IPS-15b (cell line): ENCODE measurements at regions not wholly inside any gene's neighbourhood (a gene's known extent, or its start where the extent isn't known, plus 50 kb on each side); places are given as distances from the start of the nearest gene placed in this dataset.

Experiments used
- H3K27me3 ChIP-seq: one replicate; pipeline ENCODE4 v1.6.1; 2013; ENCODE audit warnings: low read length; ENCODE audit not compliant: control insufficient read depth, insufficient read depth
- H3K36me3 ChIP-seq: one replicate; pipeline ENCODE4 v1.6.1; 2013; ENCODE audit warnings: low read length; ENCODE audit not compliant: control insufficient read depth, insufficient read depth
- H3K4me1 ChIP-seq: one replicate; pipeline ENCODE4 v1.6.1; 2013; ENCODE audit warnings: mild to moderate bottlenecking, low read length; ENCODE audit not compliant: control insufficient read depth, insufficient read depth
- H3K4me3 ChIP-seq: one replicate; pipeline ENCODE4 v1.5.1; 2013; ENCODE audit warnings: low read depth, low read length
- H3K9ac ChIP-seq: one replicate; pipeline ENCODE4 v1.6.1; 2013; ENCODE audit warnings: low read depth, mild to moderate bottlenecking, low read length
- H3K9me3 ChIP-seq: one replicate; pipeline ENCODE4 v1.6.1; 2013; ENCODE audit warnings: mild to moderate bottlenecking, low read length; ENCODE audit not compliant: control insufficient read depth, insufficient read depth

- no peaks in the 10 kb centered on the region for H3K4me1 ChIP-seq
- no peak overlapping the region for H3K9ac ChIP-seq
- H3K9me3 ChIP-seq = no peaks in the 10 kb centered on the region
- no peaks in the 10 kb centered on the region for H3K36me3 ChIP-seq
- H3K4me3 ChIP-seq = no peak overlapping the region
- H3K27me3 ChIP-seq = no peaks in the 10 kb centered on the region
These were observed 478.0 kb downstream of the NAV3 start for GRCh38 chr12:78308701-78309100.

- Histone ChIP-seq H3K9me3 (no peaks in the 10 kb centered on the region), H3K36me3 (no peaks in the 10 kb centered on the region), H3K27me3 (no peaks in the 10 kb centered on the region), H3K9ac (no peak overlapping the region), H3K4me1 (no peaks in the 10 kb centered on the region), H3K4me3 (no peak overlapping the region)
These were observed 484.3 kb downstream of the NAV3 start for GRCh38 chr12:78315028-78315427.

- no peaks in the 10 kb centered on the region for H3K9me3 ChIP-seq
- H3K4me3 ChIP-seq = no peak overlapping the region
- no peaks in the 10 kb centered on the region for H3K4me1 ChIP-seq
- no peaks in the 10 kb centered on the region for H3K36me3 ChIP-seq
- H3K27me3 ChIP-seq = no peaks in the 10 kb centered on the region
- H3K9ac ChIP-seq = no peak overlapping the region
These were observed 485.4 kb downstream of the NAV3 start for GRCh38 chr12:78316136-78316535.

- no peaks in the 10 kb centered on the region for H3K4me1 ChIP-seq
- no peak overlapping the region for H3K9ac ChIP-seq
- H3K27me3 ChIP-seq = no peaks in the 10 kb centered on the region
- H3K9me3 ChIP-seq = no peaks in the 10 kb centered on the region
- no peak overlapping the region for H3K4me3 ChIP-seq
- H3K36me3 ChIP-seq = no peaks in the 10 kb centered on the region
These were observed 486.2 kb downstream of the NAV3 start for GRCh38 chr12:78316631-78317468.

- H3K4me1 ChIP-seq = no peaks in the 10 kb centered on the region
- H3K36me3 ChIP-seq = no peaks in the 10 kb centered on the region
- H3K9ac ChIP-seq = no peak overlapping the region
- H3K4me3 ChIP-seq = no peak overlapping the region
- no peaks in the 10 kb centered on the region for H3K27me3 ChIP-seq
- no peaks in the 10 kb centered on the region for H3K9me3 ChIP-seq
These were observed 491.0 kb downstream of the NAV3 start for GRCh38 chr12:78321696-78322095.

- H3K4me3 ChIP-seq = no peak overlapping the region
- no peaks in the 10 kb centered on the region for H3K4me1 ChIP-seq
- H3K9me3 ChIP-seq = no peaks in the 10 kb centered on the region
These were observed 492.5 kb downstream of the NAV3 start for GRCh38 chr12:78323226-78323625.

GRCh38 chr12:78324234-78324633 is 493.5 kb downstream of the NAV3 start:
- no peaks in the 10 kb centered on the region for H3K9me3 ChIP-seq
- no peaks in the 10 kb centered on the region for H3K36me3 ChIP-seq
- no peaks in the 10 kb centered on the region for H3K4me1 ChIP-seq
- H3K27me3 ChIP-seq = no peaks in the 10 kb centered on the region
- H3K9ac ChIP-seq = no peak overlapping the region
- H3K4me3 ChIP-seq = no peak overlapping the region

More at GRCh38 chr12:78323226-78323625, 492.5 kb downstream of the NAV3 start:
- Histone ChIP-seq H3K36me3 (no peaks in the 10 kb centered on the region), H3K27me3 (no peaks in the 10 kb centered on the region), H3K9ac (no peak overlapping the region)

- Histone ChIP-seq H3K9me3 (no peaks in the 10 kb centered on the region), H3K4me1 (no peaks in the 10 kb centered on the region), H3K36me3 (no peaks in the 10 kb centered on the region), H3K27me3 (no peaks in the 10 kb centered on the region), H3K9ac (no peak overlapping the region), H3K4me3 (no peak overlapping the region)
These were observed 497.8 kb downstream of the NAV3 start for GRCh38 chr12:78328524-78328923.

GRCh38 chr12:78330131-78330530 is 499.4 kb downstream of the NAV3 start:
- H3K27me3 ChIP-seq = no peaks in the 10 kb centered on the region
- no peak overlapping the region for H3K9ac ChIP-seq
- H3K9me3 ChIP-seq = no peaks in the 10 kb centered on the region
- H3K4me3 ChIP-seq = no peak overlapping the region
- H3K36me3 ChIP-seq = no peaks in the 10 kb centered on the region
- H3K4me1 ChIP-seq = no peaks in the 10 kb centered on the region

GRCh38 chr12:78331181-78331580 is 500.5 kb downstream of the NAV3 start:
- Histone ChIP-seq H3K9me3 (no peaks in the 10 kb centered on the region), H3K4me1 (no peaks in the 10 kb centered on the region), H3K4me3 (no peak overlapping the region), H3K27me3 (no peaks in the 10 kb centered on the region), H3K9ac (no peak overlapping the region), H3K36me3 (no peaks in the 10 kb centered on the region)

- no peak overlapping the region for H3K9ac ChIP-seq
- H3K4me3 ChIP-seq = no peak overlapping the region
- no peaks in the 10 kb centered on the region for H3K36me3 ChIP-seq
- H3K27me3 ChIP-seq = no peaks in the 10 kb centered on the region
- H3K4me1 ChIP-seq = no peaks in the 10 kb centered on the region
- H3K9me3 ChIP-seq = no peaks in the 10 kb centered on the region
These were observed 501.1 kb downstream of the NAV3 start for GRCh38 chr12:78331753-78332152.

- H3K9ac ChIP-seq = no peak overlapping the region
- H3K36me3 ChIP-seq = no peaks in the 10 kb centered on the region
- no peaks in the 10 kb centered on the region for H3K4me1 ChIP-seq
- no peak overlapping the region for H3K4me3 ChIP-seq
- no peaks in the 10 kb centered on the region for H3K27me3 ChIP-seq
- H3K9me3 ChIP-seq = no peaks in the 10 kb centered on the region
These were observed 507.5 kb downstream of the NAV3 start for GRCh38 chr12:78338054-78338785.
